ENCODE measurements at regions not wholly inside any gene's neighbourhood (a gene's known extent, or its start where the extent isn't known, plus 50 kb on each side); places are given as distances from the start of the nearest gene placed in this dataset.

- TF ChIP-seq EZH2phosphoT487 (IDR thresholded peaks at IDR 0.05; ENCODE audit: low read depth) (no peak), CTCF (IDR thresholded peaks at IDR 0.05; ENCODE audit: low read depth, low read length) (no peak)
Measured at GRCh38 chr1:57839526-57839925, 415.7 kb upstream of the DAB1 start.
